GM23338 (cell line): ENCODE measurements at regions not wholly inside any gene's neighbourhood (a gene's known extent, or its start where the extent isn't known, plus 50 kb on each side); places are given as distances from the start of the nearest gene placed in this dataset.

Source experiments
- ATAC-seq: fragments of 200-7000 bp; cut with Tn5 transposase; 3 replicates; pipeline ENCODE4 v1.9.1; 2020
- DNase-seq: peaks from one replicate; pipeline ENCODE4 v3.0.0-alpha.2; 2015; ENCODE audit warnings: low spot score
- H2AFZ ChIP-seq: fragments of 200-600 bp; sonication (generic); 2 replicates; pipeline ENCODE4 v1.8.0; 2016; ENCODE audit warnings: antibody characterized with exemption, mild to moderate bottlenecking, moderate library complexity
- H3F3A ChIP-seq: fragments of 200-600 bp; sonication (generic); replicated peaks from 2 replicates; pipeline ENCODE4 v1.8.0; 2017; ENCODE audit warnings: antibody characterized with exemption, mixed run types, low read depth
- H3K27ac ChIP-seq: fragments of 200-600 bp; sonication (generic); 2 replicates; pipeline ENCODE4 v1.6.1; 2016; ENCODE audit warnings: low read depth
- H3K27me3 ChIP-seq: fragments of 200-600 bp; sonication (generic); 2 replicates; pipeline ENCODE4 v1.8.0; 2016; ENCODE audit warnings: mild to moderate bottlenecking, mixed run types, moderate library complexity; ENCODE audit not compliant: insufficient read depth
- H3K36me3 ChIP-seq: fragments of 200-600 bp; sonication (generic); 2 replicates; pipeline ENCODE4 v1.8.0; 2016; ENCODE audit warnings: mild to moderate bottlenecking; ENCODE audit not compliant: insufficient read depth
- H3K4me1 ChIP-seq: fragments of 200-600 bp; sonication (generic); 2 replicates; pipeline ENCODE4 v1.8.0; 2016; ENCODE audit warnings: mild to moderate bottlenecking, moderate library complexity; ENCODE audit not compliant: insufficient read depth
- H3K4me2 ChIP-seq: fragments of 200-600 bp; sonication (generic); 2 replicates; pipeline ENCODE4 v1.7.1; 2017; ENCODE audit warnings: mixed run types
- H3K4me3 ChIP-seq: fragments of 200-600 bp; sonication (generic); 2 replicates; pipeline ENCODE4 v1.6.1; 2016; ENCODE audit warnings: mixed run types
- H3K79me2 ChIP-seq: fragments of 200-600 bp; sonication (generic); replicated peaks from 2 replicates; pipeline ENCODE4 v1.8.0; 2017; ENCODE audit warnings: mild to moderate bottlenecking; ENCODE audit not compliant: insufficient read depth
- H3K9me2 ChIP-seq: fragments of 200-600 bp; sonication (generic); 2 replicates; pipeline ENCODE4 v1.8.0; 2017; ENCODE audit not compliant: insufficient read depth
- H4K20me1 ChIP-seq: fragments of 200-600 bp; sonication (generic); replicated peaks from 2 replicates; pipeline ENCODE4 v1.8.0; 2017; ENCODE audit warnings: mild to moderate bottlenecking; ENCODE audit not compliant: insufficient read depth
- H3K27ac Mint-ChIP-seq: 2 replicates; pipeline ENCODE4 v1.8.0; 2020; ENCODE audit warnings: inconsistent platforms, mild to moderate bottlenecking, moderate library complexity, mixed read lengths
- H3K27me3 Mint-ChIP-seq: 3 replicates; pipeline ENCODE4 v1.8.0; 2022; ENCODE audit warnings: low read depth, mild to moderate bottlenecking, moderate library complexity, mixed read lengths, inconsistent platforms; ENCODE audit not compliant: insufficient read depth, poor library complexity
- H3K36me3 Mint-ChIP-seq: 3 replicates; pipeline ENCODE4 v1.8.0; 2021; ENCODE audit warnings: low read depth, mild to moderate bottlenecking, inconsistent platforms, moderate library complexity, mixed read lengths
- H3K4me1 Mint-ChIP-seq: 3 replicates; pipeline ENCODE4 v1.8.0; 2020; ENCODE audit warnings: mild to moderate bottlenecking, inconsistent platforms, mixed read lengths
- H3K4me3 Mint-ChIP-seq: 3 replicates; pipeline ENCODE4 v1.8.0; 2021; ENCODE audit warnings: moderate library complexity, mild to moderate bottlenecking, inconsistent platforms, mixed read lengths
- H3K9me3 Mint-ChIP-seq: 3 replicates; pipeline ENCODE4 v1.8.0; 2020; ENCODE audit warnings: moderate library complexity, mild to moderate bottlenecking, inconsistent platforms, mixed read lengths
- CREB1 ChIP-seq: fragments of 250-450 bp; sonication (Bioruptor Pico); IDR thresholded peaks from 2 replicates; pipeline ENCODE4 v1.5.0; 2020; ENCODE audit warnings: low read depth, mild to moderate bottlenecking, moderate library complexity
- CTCF ChIP-seq, 2 experiments: fragments of 200-600 bp in 1 of 2; sonication (generic) in 1 of 2; conservative IDR thresholded peaks; 2 replicates each; pipeline versions ENCODE4 v1.5.1 to v1.6.1; 2016 to 2017; ENCODE audit warnings: antibody characterized with exemption in 2 of 2, low read depth in 2 of 2, mild to moderate bottlenecking in 2 of 2, moderate library complexity in 1 of 2
- ETS1 ChIP-seq: IDR thresholded peaks from 2 replicates; pipeline ENCODE4 v1.6.1; 2016; ENCODE audit warnings: antibody characterized with exemption
- EZH2 ChIP-seq: fragments of 200-600 bp; sonication (generic); IDR thresholded peaks from one replicate; pipeline ENCODE4 v1.8.0; 2017; ENCODE audit warnings: antibody characterized with exemption, mild to moderate bottlenecking, low read depth; ENCODE audit not compliant: unreplicated experiment
- JUNB ChIP-seq: IDR thresholded peaks from one replicate; pipeline ENCODE4 v1.6.1; 2016; ENCODE audit warnings: antibody characterized with exemption; ENCODE audit not compliant: unreplicated experiment
- NANOG ChIP-seq: IDR thresholded peaks from 2 replicates; pipeline ENCODE4 v1.6.1; 2016; ENCODE audit warnings: antibody characterized with exemption, borderline replicate concordance
- REST ChIP-seq: IDR thresholded peaks from one replicate; pipeline ENCODE4 v1.6.1; 2018; ENCODE audit warnings: antibody characterized with exemption; ENCODE audit not compliant: unreplicated experiment
- ZNF114 ChIP-seq: fragments of 250-450 bp; sonication (Bioruptor Pico); IDR thresholded peaks from 2 replicates; pipeline ENCODE4 v1.5.0; 2020; ENCODE audit warnings: mild to moderate bottlenecking, moderate library complexity
- ZNF331 ChIP-seq: fragments of 250-450 bp; sonication (Bioruptor Pico); IDR thresholded peaks from 2 replicates; pipeline ENCODE4 v1.5.0; 2020; ENCODE audit warnings: low read depth, mild to moderate bottlenecking, moderate library complexity

DNA sequence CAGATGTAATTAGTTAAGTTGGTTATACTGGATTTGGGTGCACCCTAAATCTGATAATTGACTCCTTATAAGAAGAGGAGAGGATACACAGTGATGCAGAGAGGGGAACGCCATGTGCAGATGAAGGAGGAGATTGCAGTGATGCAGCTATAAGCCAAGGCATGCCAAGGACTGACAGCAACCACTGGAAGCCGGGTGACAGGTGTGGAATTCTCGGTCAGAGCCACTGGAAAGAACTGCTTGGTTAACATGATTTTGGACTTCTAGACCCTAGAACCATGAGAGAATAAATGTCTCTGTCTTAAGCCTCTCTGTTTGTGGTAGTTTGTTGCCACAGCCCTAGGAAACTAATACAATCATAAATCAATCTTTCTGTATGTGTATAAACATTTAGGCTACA is 403.3 kb upstream of the CDH20 start:
- Histone ChIP-seq H3K27ac (no peak overlapping the region), H4K20me1 (no peaks in the 10 kb centered on the region), H3K4me2 (no peak overlapping the region), H3K27me3 (no peaks in the 10 kb centered on the region), H3K4me1 (no peaks in the 10 kb centered on the region), H3K9me2 (no peaks in the 10 kb centered on the region), H3F3A (no peaks in the 10 kb centered on the region), H3K4me3 (no peak overlapping the region), H2AFZ (no peak overlapping the region), H3K79me2 (no peaks in the 10 kb centered on the region), H3K36me3 (no peaks in the 10 kb centered on the region)
- DNase-seq, result no peak
- ATAC-seq, result no peak
- Mint-ChIP-seq H3K4me1 (peaks cover 3% of the 10 kb centered on the region; the same call in 2 of the 3 replicates), H3K27me3 (no peaks in the 10 kb centered on the region), H3K4me3 (no peak overlapping the region), H3K36me3 (no peaks in the 10 kb centered on the region), H3K9me3 (peaks cover 3% of the 10 kb centered on the region; the same call in 1 of the 3 replicates), H3K27ac (no peak overlapping the region)
- TF ChIP-seq NANOG (no peak), ZNF114 (CRISPR knock-in tag) (no peak), JUNB (no peak), EZH2 (no peak), CREB1 (CRISPR knock-in tag) (no peak), CTCF (conservative IDR thresholded peaks at IDR 0.05; ENCODE audit: low read depth in 2 of 2) (no peak), ZNF331 (CRISPR knock-in tag) (no peak), REST (no peak), ETS1 (no peak)
